HG03442 (cell line): ENCODE measurements at regions not wholly inside any gene's neighbourhood (a gene's known extent, or its start where the extent isn't known, plus 50 kb on each side); places are given as distances from the start of the nearest gene placed in this dataset.

Experiments used
- ATAC-seq: cut with Tn5 transposase; IDR thresholded peaks from one replicate; pipeline ENCODE4 v1.9.1; 2021; ENCODE audit warnings: mild to moderate bottlenecking, moderate library complexity; ENCODE audit not compliant: unreplicated experiment

DNA sequence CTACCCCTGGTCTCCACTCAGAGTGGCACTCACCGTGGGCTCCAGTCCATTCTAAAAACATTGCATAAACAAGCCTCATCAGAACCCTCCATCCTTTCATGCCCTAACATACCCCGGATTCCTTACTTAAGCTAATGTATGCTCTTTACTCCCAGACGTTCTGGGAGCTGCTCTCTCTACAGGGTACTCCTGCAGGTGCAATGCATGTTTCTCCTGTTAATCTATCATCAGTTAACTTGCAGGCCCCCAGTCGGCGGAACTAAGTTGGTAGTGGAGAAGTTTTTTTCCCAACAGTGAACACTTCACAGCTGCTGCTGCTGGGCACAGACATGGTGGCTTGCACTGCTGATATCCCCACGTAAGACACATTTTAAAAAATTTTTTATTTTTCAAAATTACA is 161.6 kb upstream of the FAT1 start:
- ATAC-seq = no peak

DNA sequence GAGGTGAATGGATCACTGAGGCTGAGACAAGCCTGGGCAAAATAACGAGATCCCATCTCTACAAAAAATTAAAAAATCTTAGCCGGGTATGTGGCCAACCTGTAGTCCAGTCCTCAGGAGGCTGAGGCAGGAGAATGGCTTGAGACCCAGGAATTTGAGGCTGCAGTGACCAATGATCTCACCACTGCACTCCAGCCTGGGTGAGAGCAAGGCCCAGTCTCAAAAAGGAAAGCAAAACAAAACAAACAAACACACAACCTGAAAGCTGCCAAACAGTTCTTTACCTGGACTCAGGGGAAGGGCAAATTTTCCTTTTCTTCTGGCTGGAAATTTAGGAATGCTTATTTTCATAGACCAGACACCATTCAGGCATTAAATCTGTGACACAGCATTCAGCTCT is 163.1 kb upstream of the FAT1 start:
- no peak for ATAC-seq

DNA sequence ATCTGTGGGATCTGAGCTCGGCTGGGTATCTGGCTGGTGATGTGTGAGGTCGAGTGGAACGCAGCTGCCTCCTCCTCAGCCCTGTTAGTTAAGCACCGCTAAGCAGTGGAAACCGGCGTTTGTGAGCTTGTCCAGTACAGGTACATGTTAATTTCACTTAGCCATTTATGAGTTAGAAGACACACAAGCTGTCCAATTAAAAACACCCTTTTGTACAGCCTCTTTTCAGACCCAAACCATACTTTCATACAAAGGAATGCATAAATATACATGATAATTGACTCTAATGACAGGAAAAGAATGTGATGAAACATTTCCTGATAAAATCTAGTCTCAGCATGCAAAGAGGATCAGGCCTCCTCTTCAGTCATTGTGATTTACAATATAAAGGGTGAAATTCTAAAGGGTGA is 163.6 kb upstream of the FAT1 start:
- no peak for ATAC-seq

DNA sequence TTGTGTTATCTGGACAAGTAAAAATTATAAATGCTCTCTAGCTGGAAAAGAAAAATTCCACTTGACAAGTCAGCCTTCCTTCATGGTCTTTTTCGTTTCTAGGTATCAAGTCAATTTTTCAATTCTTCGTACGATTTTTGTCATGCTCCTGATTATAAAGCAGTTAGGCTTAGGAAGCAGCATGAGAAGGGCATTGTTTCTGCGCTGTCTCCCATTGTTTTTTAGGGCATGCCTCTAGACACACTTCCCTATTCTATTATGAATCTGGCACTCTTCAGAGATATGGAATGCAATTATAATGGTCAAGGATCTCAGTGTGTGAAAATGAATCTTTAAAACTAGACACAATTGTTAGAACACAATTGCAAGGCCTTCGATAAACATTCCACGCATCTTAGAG is 164.1 kb upstream of the FAT1 start:
- no peak for ATAC-seq

DNA sequence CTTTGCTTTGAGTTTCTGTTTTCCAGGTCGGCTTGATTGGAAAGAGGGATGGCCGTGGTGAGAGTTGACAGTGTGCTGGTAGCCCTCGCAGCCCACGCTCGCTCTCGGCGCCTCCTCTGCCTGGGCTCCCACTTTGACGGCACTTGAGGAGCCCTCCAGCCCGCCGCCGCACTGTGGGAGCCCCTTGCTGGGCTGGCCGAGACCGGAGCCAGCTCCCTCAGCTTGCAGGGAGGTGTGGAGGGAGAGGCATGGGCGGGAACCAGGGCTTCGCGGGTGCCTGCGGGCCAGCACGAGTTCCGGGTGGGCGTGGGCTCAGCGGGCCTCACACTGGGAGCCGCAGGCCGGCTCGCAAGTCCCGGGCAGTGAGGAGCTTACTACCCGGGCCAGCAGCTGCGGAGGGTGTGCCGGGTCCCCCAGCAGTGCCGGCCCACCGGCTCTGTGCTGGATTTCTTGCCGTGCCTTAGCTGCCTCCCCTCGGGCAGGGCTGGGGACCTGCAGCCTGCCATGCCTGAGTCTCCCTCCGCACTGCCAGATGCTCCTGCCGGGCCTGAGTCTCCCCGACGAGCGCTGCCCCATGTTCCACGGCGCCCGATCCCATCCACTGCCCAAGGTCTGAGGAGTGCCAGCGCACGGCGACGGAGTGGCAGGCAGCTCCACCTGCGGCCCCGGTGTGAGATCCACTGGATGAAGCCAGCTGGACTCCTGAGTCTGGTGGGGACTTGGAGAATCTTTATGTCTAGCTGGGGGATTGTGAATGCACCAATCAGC is 166.4 kb upstream of the FAT1 start:
- ATAC-seq = no peak

DNA sequence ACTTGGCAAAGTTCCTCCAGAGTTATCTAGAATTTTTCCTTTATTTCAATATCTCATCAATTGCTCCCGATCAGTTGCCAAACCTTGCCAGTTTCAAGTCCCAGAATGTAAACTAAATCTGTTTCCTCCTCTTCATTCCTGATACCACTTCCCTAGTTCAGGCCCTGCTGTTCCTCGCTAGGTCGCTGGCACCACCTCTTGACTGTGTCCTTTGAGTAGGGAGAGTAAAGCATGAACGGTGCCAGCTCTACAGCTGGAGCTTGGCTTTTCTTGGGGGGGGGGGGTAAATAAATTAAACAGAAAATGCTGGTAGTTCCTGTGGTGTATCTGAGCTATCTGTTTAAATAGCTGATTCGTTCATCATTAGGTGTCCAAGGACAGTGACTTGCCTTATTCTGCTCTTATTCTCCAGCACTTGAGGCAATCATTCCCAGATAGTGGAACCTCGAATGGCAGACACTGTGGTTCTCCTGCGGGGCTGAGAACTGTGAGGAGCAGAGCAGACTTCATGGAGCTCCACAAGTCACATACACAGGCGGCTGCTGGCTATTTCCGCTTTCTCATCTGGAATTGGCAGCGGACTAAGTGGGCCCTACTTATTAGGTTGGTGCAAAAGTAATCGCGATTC is 168.3 kb upstream of the FAT1 start:
- ATAC-seq = no peak

DNA sequence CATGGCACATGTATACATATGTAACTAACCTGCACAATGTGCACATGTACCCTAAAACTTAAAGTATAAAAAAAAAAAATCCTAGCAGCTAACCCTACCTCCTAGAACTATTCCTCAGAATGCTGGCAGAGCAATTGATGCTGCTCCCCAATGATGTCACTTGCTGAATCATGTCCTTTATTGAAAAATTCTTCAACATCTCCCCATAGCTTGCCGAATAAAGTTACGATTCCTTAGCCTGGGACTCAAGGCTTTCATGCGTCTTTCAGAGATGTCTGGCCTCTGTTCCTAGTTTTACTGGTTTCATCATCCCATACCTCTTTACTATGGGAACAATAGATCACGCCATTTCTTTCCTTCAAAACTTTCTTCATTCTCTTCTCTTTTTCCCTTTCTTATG is 174.7 kb upstream of the FAT1 start:
- no peak for ATAC-seq

DNA sequence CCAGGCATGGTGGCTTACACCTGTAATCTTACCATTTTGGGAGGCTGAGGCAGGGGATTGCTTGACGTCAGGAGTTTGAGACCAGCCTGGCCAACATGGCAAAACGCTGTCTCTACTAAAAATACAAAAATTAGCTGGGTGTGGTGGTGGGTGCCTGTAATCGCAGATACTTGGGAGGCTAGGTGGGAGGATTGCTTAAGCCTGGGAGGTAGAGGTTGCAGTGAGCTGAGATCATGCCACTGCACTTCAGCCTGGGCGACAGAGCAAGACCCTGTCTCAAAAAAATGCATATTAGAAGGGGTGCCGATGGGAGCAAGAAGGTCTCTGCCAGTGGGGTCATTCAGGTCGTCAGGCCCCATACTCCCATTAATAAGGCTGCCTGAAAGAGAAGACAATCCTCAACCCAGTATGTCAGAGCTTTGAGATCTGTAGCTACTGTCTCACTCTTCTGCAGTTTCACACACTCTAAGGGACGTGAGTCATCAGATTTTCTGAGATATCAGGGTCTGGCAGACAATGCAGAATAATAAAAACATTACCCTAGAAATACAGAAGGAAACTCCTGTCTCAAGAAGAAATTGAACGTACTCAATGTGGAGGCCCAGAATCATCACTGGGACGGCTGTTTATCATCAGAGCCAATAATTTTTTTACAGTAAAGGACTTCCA is 176.7 kb upstream of the FAT1 start:
- ATAC-seq = no peak

DNA sequence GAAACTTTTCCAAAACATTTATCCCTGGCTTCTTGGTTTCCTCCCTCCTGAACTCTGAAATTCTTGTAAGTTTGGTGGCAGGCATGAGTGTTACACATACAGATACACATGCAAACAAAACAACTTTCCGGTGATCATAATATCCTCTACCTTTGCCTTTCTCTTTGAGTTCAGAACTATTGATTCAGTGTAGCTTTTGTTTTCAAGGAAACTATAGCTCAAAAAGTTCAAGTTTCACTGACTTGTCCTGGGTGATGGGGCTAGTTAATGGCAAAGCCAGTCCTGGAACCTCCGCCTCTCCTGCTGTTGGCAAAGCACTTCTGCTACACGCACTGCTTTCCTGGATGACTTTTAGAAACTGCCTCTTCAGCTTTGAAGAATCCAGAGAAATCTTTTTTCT is 177.3 kb upstream of the FAT1 start:
- ATAC-seq = no peak

DNA sequence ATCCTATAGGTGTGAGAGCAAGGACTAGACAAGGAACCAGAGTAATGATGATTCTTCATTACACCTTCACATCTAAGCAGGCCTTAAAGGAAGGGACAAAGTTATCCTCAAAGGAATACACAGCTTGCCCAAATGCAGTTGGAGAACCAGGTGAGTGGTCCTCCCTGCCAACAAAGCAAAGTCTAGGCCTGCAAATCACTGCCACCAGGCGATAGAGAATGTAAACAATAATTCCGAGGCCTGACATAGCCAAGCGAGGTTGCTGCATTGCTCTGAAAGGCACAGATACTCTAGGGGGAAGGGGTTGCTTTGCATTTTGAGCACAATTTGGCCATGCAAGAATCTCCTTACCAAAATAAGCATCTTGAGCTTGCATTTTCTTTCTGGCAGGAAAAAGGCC is 178.2 kb upstream of the FAT1 start:
- ATAC-seq = no peak

DNA sequence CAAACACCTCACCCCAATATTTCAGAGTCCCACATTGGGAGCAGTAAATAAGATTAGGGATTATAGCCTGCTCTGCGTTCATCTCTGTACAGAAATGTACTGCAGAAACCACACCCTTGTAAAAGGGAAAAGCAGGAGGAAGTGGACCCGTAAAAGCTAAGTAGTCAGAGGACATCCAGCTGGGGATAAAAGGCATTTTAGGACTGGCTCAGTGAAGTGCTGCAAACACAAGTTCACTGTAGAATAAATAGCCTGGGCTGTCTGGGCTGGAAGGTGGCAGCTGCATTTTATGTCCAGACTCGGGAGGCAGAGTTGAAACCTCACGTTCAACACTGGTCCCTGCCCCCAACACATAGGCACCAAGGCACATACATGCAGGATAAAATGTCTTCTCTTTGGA is 178.7 kb upstream of the FAT1 start:
- ATAC-seq = no peak

DNA sequence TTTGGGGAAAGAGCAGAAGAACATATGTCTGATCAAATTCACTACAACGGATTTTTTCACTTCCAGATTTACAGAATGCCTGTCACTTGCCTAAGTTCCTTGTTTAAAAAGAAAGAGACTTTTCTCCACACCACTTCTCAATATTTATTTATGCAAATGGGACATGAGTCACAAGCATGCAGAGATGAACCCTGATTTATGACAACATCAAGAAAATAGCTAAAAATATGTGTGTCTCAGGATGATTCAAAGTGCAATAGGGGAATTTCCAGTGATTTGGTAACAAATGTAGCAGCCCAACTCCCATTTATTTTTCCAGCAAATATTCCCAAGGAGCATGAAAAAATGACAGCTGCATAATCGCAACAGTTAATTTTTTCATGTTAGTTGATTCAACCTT is 180.4 kb upstream of the FAT1 start:
- no peak for ATAC-seq

DNA sequence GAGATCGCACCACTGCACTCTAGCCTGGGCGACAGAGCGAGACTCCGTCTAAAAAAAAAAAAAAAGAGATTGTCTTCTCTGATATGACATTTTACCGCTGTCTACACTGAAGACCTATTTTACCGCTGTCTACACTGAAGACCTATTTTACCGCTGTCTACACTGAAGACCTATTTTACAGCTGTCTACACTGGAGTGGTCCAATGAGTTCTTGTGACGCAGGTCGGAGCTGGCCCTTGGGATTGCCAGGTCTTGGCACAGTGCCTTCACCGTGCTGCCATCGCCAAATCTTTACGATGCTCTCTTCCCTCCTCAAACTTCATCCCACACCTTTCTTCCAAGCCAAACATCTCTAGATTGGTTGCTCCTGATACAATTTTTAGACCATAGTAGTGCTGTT is 183.1 kb upstream of the FAT1 start:
- ATAC-seq = no peak

DNA sequence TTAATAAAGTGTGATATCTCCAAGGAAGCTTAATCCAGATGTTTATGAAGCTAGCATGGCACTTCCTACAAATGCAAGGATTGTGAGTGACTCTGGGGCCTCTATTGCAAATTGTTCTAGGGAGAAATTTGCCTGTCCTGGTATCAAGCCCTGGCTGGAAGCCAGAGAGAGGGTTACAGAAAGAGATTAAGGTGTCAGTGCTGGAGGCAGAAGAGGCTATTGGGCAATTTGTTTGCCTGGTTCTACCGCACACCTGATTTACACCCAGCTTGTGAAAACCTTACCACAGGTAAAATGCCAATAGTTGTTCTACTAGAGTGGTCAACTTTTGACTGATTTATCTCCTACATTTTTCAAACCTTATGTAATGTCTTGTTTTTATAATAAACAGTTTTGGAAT is 186.7 kb upstream of the FAT1 start:
- ATAC-seq = no peak

DNA sequence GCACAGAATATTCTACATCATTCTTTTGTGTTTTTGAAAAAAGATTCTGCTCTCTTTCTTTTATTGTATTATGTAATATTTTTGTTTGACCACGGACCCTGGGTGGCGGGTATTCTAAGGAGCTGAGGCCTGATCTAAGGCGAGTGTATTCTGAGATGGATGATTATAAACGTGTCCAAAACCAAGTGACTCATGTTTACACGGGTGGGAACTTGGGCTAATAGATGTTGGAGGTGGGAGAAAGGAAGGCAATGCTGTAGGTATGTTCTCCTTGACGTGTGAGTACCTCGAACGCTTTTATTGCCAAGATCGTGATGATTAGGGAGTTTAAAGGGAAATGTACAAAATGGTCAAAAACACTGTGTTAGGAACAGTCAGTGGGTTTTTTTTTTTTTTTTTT is 188.9 kb upstream of the FAT1 start:
- no peak for ATAC-seq

DNA sequence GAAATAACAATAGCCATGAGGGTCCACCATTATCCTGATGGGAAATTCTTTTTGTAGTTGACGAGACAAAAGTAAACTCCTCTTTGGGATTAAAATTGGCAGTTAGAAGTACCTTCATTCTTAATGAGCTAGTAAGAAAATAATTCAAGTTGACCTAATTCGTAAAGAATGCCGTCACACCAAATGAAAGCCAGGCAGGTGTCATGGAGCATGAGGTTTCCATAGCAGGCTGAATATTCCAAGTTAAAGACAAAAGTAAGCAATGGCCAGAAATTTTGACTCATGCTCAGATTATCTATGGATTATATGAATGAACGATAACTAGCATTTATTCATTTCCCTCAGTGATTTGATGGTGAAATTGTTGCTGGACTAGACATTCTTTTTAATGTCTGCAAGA is 192.2 kb upstream of the FAT1 start:
- ATAC-seq = no peak

DNA sequence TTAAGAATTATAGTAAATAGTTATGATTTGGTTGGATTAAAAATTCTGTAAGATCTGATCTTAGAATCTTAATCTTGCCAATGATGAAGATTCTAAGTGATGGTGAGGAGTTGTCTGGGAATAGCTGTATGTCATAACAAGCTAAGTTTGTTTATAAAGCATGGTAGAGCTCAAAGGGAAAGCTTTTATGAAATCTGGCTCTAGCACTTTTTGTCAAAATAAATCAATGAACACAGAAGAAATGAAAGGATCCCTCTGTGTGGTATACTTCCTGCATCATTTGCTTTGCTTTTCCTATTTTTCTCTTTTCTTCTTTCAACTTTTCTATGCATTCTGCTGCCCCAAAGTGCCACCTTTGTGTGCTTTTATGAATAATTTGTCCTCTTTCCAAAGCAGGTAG is 193.5 kb upstream of the FAT1 start:
- ATAC-seq = no peak

DNA sequence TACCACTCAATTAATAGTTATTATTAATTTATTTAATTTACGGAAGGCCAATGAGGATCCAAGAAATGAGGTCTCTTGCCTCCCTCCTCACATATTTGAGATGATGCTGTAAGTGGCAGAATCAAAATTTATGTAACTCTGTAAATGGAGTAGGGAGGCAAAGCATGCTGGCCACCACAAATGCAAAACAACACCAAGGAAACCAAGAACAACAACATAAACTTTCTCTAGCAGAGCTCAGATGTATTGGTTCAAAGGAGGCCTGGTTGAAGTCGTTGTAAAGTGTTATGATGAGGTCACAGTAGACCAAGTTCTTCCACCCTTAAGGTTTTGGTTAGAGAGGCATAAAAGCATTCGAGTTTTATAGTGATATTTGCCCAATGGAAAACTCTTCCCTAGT is 194.8 kb upstream of the FAT1 start:
- no peak for ATAC-seq

DNA sequence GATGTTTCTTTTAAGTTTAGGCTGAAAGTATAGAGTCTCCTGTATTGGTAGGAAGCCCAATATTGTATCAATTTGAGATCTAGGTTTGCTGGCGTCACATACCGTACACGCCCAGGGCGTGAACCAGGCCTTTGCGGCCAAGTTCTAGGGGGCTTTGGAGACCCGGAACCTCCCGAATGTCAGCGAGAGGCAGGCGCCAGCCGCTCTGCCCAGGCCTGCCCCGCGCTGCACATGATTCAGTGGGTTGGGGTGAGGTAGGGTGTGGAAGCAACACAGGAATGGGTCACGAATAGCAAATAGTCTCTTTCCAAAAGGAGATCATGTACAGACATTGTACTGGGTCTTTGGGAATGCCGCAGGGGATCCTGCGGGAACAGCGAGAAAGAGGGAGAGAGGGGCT is 195.7 kb upstream of the FAT1 start:
- no peak for ATAC-seq

DNA sequence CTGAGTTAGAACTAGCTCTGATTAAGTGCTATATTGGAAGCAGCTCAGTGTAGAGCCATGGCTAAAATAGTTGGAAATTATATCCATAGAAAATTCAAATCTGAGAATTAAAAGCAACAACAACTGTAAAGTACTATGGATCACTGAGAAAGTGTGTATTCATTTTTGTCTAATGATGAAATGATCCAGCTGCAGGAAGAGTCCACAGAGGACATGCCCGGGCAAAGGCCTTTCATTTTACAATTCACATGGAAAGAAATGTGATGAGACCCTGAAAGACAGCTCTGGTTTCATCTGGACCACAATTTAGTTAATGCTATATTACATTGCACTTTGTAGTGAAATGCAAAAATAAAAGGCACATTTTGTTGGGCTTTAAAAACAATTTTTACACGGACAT is 196.8 kb upstream of the FAT1 start:
- no peak for ATAC-seq

DNA sequence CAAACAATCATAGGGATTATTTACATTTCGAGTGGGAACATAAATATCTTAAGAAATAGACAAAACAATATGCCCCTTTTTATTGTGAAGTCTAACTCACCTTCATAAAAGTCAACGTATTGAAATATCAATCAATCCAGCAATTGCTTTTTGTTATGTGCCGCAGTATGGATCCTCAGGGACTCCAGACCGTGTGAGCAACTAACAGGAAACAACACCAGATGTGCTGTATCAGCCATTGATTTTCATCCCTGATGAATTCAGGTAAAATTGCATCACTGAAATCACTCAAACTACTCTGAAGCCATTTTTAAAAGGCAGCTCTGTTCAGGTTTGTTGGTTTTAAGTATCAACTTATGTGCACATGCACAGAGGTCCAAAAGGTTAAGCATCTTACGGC is 197.3 kb upstream of the FAT1 start:
- no peak for ATAC-seq

DNA sequence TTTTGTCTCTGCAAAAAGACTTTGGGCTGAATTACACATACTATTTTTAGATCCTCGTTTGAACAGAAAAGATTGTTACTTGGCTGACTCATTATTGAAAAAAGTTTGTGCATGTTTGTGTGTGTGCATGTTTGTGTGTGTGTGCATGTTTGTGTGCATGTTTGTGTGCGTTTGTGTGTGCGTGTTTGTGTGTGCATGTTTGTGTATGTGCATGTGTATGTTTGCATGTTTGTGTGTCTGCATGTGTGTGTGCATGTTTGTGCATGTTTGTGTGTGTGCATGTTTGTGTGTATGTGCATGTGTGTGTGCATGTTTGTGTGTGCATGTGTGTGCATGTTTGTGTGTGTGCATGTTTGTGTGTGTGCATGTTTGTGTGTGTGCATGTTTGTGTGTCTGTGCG is 201.1 kb upstream of the FAT1 start:
- no peak for ATAC-seq
